GM12864 (cell line): ENCODE measurements at regions not wholly inside any gene's neighbourhood (a gene's known extent, or its start where the extent isn't known, plus 50 kb on each side); places are given as distances from the start of the nearest gene placed in this dataset.

Experiments used
- DNase-seq: peaks from one replicate; pipeline ENCODE4 v3.0.0-alpha.2; 2011; ENCODE audit warnings: low read depth
- H3K4me3 ChIP-seq: 2 replicates; pipeline ENCODE4 v1.5.1; 2011; ENCODE audit warnings: mild to moderate bottlenecking, low read depth, low read length, control low read depth
- TF ChIP-seq, protein P1 (sequence below): IDR thresholded peaks from 2 replicates; pipeline ENCODE4 v1.5.1; 2011; ENCODE audit warnings: low read depth, mild to moderate bottlenecking, moderate library complexity, low read length, control low read depth, inconsistent platforms; ENCODE audit errors: missing control alignments

DNA sequence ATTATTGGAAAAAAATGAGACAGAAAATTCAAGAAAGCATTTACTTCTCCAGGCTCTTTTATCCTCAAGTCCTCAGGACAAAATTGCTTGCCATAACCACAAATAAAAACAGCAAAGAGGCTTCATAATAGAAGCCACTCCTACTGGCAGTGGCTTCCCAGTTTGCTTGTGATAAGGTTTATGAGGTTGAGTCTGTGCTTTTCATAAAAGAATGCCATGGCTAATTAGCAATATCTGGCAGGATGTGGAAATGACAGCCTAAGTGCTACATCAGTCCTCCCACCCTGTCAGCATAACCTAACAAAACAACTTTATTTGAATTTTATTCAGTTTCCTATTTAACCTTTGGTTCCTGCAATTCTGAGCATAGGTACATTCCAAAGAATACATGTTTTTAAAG is 80.9 kb upstream of the HTR1E start:
- no peak overlapping the region for H3K4me3 ChIP-seq
- TF ChIP-seq, protein P1, sequence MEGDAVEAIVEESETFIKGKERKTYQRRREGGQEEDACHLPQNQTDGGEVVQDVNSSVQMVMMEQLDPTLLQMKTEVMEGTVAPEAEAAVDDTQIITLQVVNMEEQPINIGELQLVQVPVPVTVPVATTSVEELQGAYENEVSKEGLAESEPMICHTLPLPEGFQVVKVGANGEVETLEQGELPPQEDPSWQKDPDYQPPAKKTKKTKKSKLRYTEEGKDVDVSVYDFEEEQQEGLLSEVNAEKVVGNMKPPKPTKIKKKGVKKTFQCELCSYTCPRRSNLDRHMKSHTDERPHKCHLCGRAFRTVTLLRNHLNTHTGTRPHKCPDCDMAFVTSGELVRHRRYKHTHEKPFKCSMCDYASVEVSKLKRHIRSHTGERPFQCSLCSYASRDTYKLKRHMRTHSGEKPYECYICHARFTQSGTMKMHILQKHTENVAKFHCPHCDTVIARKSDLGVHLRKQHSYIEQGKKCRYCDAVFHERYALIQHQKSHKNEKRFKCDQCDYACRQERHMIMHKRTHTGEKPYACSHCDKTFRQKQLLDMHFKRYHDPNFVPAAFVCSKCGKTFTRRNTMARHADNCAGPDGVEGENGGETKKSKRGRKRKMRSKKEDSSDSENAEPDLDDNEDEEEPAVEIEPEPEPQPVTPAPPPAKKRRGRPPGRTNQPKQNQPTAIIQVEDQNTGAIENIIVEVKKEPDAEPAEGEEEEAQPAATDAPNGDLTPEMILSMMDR, result no peak
- DNase-seq, result no peak

DNA sequence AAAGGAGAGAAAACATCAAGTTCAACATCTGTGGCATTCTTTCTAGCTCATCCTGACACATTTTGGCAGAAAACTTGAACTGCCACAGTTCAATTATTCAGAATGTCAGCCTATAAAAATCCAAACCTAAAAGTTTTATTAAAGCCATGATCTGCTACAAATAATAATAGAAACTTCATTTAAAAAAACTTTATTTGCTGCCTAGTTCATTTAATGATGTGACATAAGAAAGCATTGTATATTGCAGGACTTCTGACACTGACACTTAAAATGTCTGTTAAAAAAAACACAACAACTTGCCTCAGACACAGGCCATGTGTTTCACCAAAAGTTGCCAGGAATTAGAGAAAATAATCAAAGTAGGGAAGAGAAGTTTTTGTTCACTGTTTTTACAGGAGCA is 88.3 kb upstream of the HTR1E start:
- TF ChIP-seq, protein P1, result no peak
- H3K4me3 ChIP-seq, result no peak overlapping the region
- no peak for DNase-seq

DNA sequence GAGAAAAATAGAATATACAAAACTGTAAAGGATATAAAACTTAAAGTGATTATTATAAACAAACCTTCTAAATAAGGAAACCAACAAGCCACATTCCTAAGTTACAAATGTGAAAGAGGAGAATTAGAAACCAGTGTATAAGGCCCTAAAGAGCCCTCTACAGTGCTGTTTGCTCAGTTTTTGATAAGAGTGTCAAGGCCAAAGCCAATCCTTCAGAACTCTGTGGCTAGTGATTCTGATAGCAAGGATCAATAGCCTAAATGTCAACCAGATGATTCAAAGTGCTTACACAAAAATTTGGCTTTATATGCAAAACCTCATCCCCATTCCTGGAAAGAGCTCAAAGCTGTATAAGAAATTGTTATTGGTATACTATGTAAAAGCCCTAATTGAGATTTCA is 104.6 kb upstream of the HTR1E start:
- TF ChIP-seq, protein P1, result no peak
- no peak for DNase-seq

DNA sequence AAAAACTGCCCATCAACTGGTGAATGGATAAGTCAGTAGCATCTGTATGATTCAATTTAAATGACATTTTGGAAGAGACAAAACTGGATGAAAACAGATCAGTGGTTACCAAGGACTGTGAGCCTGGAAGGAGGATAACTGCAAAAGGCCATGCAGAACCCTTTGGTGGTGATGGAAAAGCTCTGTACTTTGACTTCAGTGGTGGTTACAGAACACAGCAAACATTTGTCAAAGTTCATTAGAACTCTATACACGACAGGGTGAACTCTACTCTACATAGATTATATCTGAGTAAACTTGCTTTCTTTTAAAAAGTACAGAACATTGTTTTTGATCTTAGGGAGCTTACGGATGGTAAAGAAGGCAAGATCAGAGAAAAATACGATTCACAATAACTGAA is 111.9 kb upstream of the HTR1E start:
- no peak for DNase-seq
- TF ChIP-seq, protein P1, result no peak

More for the DNA sequence above, 104.6 kb upstream of the HTR1E start:
- no peak overlapping the region for H3K4me3 ChIP-seq

DNA sequence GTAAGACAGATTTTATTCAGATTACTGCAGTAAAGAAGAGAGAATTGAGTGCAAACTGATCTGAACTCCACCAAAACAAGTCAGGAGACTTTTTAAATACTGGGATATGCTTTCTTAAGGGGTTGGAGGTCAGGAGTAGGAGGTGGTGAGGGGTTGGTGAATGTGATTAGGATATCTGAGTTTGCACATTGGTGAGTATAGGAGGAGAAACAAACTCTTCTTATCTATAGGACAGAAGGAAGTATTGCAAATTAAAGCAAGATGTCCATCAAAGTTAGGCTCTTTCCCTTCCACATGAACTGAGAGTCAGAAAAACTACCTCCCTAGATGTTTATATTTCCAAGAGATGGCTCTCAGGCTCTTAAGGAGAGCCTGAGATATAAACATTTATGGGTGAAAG is 114.6 kb upstream of the HTR1E start:
- H3K4me3 ChIP-seq, result no peak overlapping the region
- no peak for DNase-seq
- TF ChIP-seq, protein P1, result no peak

More for the DNA sequence above, 111.9 kb upstream of the HTR1E start:
- H3K4me3 ChIP-seq, result no peak overlapping the region

DNA sequence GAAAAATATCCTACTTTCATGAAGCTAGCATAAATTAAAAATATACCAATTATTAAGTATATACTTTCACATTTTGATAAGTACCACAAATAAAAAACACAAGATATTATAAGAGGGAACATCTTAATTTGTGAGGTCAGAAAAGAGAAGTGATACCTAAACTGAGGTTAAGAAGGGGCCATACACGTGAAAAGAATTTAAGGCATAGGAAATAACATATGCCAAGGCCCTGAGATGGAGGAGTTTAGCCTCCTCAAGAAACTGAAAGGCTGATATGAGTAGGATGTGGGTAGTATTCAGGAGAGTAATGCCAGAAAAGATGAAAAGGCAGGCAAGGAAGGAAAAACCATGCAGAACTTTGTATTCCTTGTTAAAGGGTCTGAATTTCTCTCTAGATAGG is 116.6 kb upstream of the HTR1E start:
- DNase-seq, result no peak
- TF ChIP-seq, protein P1, result no peak

DNA sequence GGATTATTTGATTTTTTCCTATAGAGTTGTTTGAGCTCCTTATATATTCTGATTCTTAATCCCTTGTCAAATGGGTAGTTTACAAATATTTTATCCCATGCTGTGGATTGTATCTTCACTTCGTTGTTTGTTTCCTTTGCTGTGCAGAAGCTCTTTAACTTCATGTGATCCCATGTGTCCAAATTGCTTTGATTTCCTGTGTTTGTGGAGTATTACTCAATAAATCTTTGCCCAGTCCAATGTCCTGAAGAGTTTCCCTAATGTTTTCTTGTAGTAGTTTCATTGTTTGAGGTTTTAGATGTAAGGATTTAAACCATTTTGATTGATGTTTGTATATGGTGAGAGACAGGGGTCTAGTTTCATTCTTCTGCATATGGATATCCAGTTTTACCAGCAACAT is 143.7 kb upstream of the HTR1E start:
- H3K4me3 ChIP-seq, result no peak overlapping the region
- no peak for DNase-seq
- TF ChIP-seq, protein P1, result no peak

More for the DNA sequence above, 116.6 kb upstream of the HTR1E start:
- H3K4me3 ChIP-seq, result no peak overlapping the region
